ENCODE measurements at regions not wholly inside any gene's neighbourhood (a gene's known extent, or its start where the extent isn't known, plus 50 kb on each side); places are given as distances from the start of the nearest gene placed in this dataset.
A peak's percentile ranks its signal among the peaks of the same experiment; 100 is the strongest.

DNA sequence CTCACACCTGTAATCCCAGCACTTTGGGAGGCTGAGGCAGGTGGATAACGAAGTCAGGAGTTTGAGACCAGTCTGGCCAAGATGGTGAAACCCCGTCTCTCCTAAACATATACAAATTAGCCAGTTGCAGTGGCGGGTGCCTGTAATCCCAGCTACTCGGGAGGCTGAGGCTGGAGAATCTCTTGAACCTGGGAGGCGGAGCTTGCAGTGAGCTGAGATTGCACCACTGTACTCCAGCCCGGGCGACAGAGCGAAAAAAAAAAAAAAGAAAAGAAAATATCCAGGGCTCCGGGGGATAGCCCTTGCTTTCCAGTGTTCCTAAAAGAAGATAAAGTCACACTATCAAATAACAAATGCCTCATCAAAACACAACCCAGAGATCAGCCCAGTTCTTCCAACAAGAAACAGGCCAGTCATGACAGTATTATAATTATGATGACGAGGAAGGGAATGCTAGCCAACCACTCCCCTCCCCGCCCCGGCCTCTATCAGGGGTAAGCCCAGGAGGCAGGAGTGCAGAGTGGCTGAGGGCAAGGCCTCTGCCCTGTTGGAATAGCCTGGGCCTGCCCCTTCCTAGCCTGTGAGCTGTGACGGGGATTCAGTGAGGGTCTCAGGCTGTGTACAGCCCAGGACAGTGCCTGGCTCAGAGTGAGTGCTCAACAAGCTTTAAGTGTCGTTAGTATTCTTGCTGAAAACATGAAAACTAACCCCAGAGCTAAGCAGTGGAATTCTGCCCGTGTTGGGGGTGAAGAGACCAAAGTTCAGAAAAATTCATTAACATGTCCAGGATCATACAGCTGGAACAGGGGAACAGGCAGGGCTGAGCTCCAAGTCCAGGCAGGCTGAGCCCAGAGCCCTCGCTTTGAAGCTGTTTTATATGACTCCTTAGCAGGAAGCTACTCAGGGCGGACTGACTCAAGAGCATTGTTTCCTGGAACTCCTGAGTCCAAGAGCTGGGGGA is 54.3 kb downstream of the FAM241B start:
- DNase-seq (ENCODE audit: low read depth) = peak; percentile 0

GRCh38 chr10:69684981-69685353 is 54.9 kb downstream of the FAM241B start:
- DNase-seq (ENCODE audit: low read depth) = no peak

- no peak for DNase-seq (ENCODE audit: low read depth)
Measured at GRCh38 chr10:69685426-69685801, 55.4 kb downstream of the FAM241B start.

GRCh38 chr10:69685802-69686585 is 55.9 kb downstream of the FAM241B start:
- DNase-seq (ENCODE audit: low read depth) = no peak

- no peak for DNase-seq (ENCODE audit: low read depth)
Measured at GRCh38 chr10:69686866-69687265, 56.8 kb downstream of the FAM241B start.

GRCh38 chr10:69687426-69687825 is 57.4 kb downstream of the FAM241B start:
- DNase-seq (ENCODE audit: low read depth) = no peak

- DNase-seq (ENCODE audit: low read depth) = no peak
Measured at GRCh38 chr10:69692267-69692666, 62.2 kb downstream of the FAM241B start.

GRCh38 chr10:69692891-69693290 is 62.8 kb downstream of the FAM241B start:
- DNase-seq (ENCODE audit: low read depth) = no peak

DNA sequence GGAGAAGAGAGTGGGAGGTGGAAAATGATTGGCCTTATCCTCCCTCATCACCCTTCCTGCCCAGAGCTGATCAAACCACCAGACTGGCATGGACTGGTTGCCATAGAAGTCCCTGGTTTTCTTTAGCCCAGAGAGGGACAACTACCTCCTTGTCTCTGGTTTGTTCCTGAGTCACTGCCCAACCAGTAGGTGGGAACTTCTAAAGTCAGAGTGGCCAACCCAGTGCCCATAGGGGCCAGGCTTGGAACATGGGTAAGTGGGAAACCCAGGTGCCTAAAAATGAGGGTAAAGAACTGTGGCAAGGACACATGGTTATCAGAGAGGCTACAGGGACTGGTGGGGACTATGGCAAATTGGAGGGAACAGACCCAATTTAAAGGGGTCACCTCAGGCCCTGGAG is 63.8 kb downstream of the FAM241B start:
- DNase-seq (ENCODE audit: low read depth) = no peak

- DNase-seq (ENCODE audit: low read depth) = peak; percentile 72
Measured at GRCh38 chr10:69696073-69696731, 66.2 kb downstream of the FAM241B start.

- DNase-seq (ENCODE audit: low read depth) = no peak
Measured at GRCh38 chr10:69697006-69697405, 67.0 kb downstream of the FAM241B start.

- no peak for DNase-seq (ENCODE audit: low read depth)
Measured at GRCh38 chr10:69703256-69703655, 73.2 kb downstream of the FAM241B start.

DNA sequence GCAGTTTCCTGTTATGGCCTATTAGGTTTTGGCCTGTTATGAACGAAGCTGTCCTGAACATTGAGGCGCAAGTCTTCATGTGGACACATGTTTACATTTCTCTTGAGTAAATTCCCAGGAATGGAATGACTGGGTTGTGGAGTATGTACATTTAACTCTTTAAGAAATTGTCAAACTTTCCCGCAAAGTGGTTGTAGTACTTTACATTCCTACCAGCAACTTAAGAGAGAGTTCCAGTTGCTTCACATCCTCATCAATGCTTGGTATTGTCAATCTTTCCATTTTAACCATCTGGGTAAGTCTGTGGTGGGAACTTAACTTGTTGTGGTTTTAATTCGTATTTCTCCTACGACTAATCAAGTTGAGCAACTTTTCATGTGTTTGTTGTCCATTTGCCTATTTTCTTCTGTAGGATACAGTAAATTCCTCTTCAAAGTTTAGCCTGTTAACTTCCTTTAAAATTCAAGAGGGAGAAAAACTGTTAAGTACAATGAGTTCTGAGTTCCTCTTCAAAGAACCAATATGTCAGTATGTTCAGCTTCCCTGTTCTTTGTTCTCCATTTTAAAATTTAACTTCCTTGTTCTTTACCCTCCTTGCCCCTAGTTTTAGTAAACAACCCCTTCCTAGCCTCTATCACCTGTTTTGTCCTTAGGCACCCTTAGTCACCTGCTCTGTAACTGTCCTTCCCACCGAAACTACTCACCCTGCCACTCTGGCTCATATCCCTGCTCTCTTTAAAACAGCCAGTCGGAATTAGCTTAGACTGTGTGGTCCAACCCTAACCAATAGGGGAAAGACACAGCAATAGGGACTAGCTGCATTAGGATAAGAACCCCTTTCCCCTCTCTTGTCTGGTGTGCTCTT is 74.0 kb downstream of the FAM241B start:
- DNase-seq (ENCODE audit: low read depth) = peak; percentile 87

DNA sequence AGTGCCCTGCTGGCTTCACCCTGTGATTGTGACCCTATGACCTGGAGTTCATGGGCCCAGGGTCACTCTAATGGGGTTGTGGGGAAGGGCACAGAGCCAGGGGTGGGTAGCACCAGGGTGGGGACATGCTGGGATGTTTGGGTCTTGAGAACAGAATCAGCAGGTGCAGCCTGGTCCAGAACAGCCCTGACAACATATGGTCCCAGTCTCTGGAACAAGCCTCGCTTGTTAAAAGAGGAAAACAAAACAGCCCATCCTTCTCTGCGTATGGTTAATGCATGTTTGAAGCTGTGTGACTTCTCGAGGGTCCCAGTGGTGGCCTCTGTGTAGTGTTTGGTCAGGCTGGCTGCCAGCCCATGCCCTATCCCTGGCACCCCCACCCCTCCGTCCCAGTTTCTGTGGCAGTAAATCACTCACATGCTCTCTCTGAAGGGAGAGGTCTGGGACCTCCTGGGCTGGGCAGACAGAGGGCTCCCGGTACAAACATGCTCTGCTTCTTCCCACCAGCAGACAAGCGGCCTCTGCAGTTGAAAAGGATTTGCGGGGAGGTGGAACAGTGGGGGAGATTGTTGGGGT is 79.4 kb downstream of the FAM241B start:
- no peak for DNase-seq (ENCODE audit: low read depth)

- DNase-seq (ENCODE audit: low read depth) = no peak
Measured at GRCh38 chr10:69710008-69710888, 80.2 kb downstream of the FAM241B start.

GRCh38 chr10:69712342-69712741 is 82.3 kb downstream of the FAM241B start:
- no peak for DNase-seq (ENCODE audit: low read depth)

GRCh38 chr10:69714572-69714971 is 84.5 kb downstream of the FAM241B start:
- DNase-seq (ENCODE audit: low read depth) = no peak

DNA sequence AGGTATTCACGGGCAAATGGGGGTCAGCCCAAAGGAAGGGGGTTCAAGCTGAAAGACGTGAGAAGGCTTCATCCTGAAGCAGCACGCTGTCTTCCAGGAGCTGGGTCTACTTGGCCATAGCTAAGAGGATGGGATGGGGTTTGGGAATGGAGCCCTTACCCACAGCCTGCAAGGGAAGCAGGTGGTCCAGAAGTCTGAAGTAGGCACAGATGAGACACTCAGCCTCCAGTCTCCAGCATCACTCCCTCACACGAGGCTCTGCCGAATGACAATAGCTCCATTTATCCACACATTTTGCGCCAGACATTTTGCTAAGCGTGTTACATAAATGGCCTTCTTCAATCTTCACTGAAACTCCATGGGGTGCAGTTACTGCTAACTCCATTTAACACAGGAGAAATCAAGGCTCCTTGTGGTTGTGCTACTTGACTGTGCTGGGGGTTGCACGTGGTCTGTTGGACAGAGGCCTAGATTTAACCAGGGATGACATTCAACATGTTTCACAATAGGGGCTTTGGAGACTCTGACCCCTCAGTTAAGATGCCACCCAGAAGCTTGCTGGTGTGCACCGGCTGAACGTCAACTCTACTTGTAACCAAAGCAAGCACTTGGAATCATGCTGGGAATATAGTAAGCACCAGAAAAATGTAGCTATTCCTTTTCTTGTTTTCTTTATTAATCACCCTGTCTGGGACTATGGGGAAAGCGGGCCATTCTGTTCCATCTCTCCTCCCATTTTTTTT is 85.3 kb downstream of the FAM241B start:
- peak; percentile 38 for DNase-seq (ENCODE audit: low read depth)
